Osteoblast (primary cell): ENCODE measurements at regions not wholly inside any gene's neighbourhood (a gene's known extent, or its start where the extent isn't known, plus 50 kb on each side); places are given as distances from the start of the nearest gene placed in this dataset.

Experiments used
- DNase-seq: peaks from one replicate; pipeline ENCODE4 v3.0.0; 2011; ENCODE audit warnings: low spot score, mixed read lengths; ENCODE audit not compliant: insufficient read length; ENCODE audit errors: missing footprints
- H2AFZ ChIP-seq: 2 replicates; pipeline ENCODE4 v1.6.0; 2011; ENCODE audit warnings: mild to moderate bottlenecking, low read length
- H3K27ac ChIP-seq: 2 replicates; pipeline ENCODE4 v1.5.1; 2011; ENCODE audit warnings: mild to moderate bottlenecking, low read depth, low read length, moderate library complexity
- H3K27me3 ChIP-seq: 2 replicates; pipeline ENCODE4 v1.6.0; 2012; ENCODE audit warnings: mild to moderate bottlenecking, control low read depth, inconsistent platforms, low read length, moderate library complexity; ENCODE audit not compliant: insufficient read depth
- H3K36me3 ChIP-seq: 2 replicates; pipeline ENCODE4 v1.5.1; 2011; ENCODE audit warnings: mild to moderate bottlenecking, low read length, control low read depth, moderate library complexity; ENCODE audit not compliant: insufficient read depth
- H3K4me1 ChIP-seq: 2 replicates; pipeline ENCODE4 v1.5.1; 2011; ENCODE audit warnings: mild to moderate bottlenecking, low read length, control low read depth, moderate library complexity; ENCODE audit not compliant: insufficient read depth
- H3K4me2 ChIP-seq: 2 replicates; pipeline ENCODE4 v1.6.0; 2011; ENCODE audit warnings: mild to moderate bottlenecking, low read length; ENCODE audit not compliant: insufficient read depth
- H3K4me3 ChIP-seq: fragments of 200-600 bp; sonication (generic); 3 replicates; pipeline ENCODE4 v1.5.1; 2012; ENCODE audit warnings: mild to moderate bottlenecking, low read length, inconsistent platforms; ENCODE audit not compliant: insufficient read depth
- H3K79me2 ChIP-seq: 2 replicates; pipeline ENCODE4 v1.6.0; 2012; ENCODE audit warnings: mild to moderate bottlenecking, low read length, control low read depth, inconsistent platforms; ENCODE audit not compliant: insufficient read depth
- H3K9me3 ChIP-seq: 2 replicates; pipeline ENCODE4 v1.5.1; 2011; ENCODE audit warnings: low read depth, low read length, control low read depth
- H4K20me1 ChIP-seq: 2 replicates; pipeline ENCODE4 v1.6.0; 2012; ENCODE audit warnings: mild to moderate bottlenecking, low read length, control low read depth; ENCODE audit not compliant: insufficient read depth
- TF ChIP-seq, protein P1 (sequence below): IDR thresholded peaks from 2 replicates; pipeline ENCODE4 v1.5.1; 2011; ENCODE audit warnings: mild to moderate bottlenecking, low read depth, low read length, moderate library complexity; ENCODE audit errors: extremely low read depth

DNA sequence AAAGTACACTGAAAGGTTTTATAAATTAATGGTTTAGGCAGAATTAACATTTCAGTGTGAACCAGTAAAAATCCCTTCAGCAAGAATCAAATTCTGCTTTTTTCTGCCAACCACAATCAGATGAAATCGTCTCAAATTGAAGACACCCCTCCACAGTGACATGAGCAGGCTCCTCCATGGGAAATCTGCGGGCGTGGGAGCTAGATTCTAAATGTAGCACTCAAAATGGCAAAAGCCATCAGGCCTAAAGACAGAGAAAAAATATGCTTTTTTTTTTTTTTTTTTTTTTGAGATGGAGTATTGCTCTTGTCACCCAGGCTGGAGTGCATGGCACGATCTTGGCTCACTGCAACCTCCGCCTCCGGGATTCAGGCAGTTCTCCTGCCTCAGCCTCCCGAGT lies 55.8 kb upstream of the MRPS9 start:
- Histone ChIP-seq H3K27me3 (no peaks in the 10 kb centered on the region), H3K4me2 (no peak overlapping the region), H3K4me3 (no peak overlapping the region), H3K9me3 (no peaks in the 10 kb centered on the region), H4K20me1 (no peaks in the 10 kb centered on the region), H3K27ac (no peak overlapping the region), H3K36me3 (no peaks in the 10 kb centered on the region), H3K79me2 (no peaks in the 10 kb centered on the region), H3K4me1 (no peaks in the 10 kb centered on the region), H2AFZ (no peak overlapping the region)
- DNase-seq = no peak
- TF ChIP-seq, protein P1, sequence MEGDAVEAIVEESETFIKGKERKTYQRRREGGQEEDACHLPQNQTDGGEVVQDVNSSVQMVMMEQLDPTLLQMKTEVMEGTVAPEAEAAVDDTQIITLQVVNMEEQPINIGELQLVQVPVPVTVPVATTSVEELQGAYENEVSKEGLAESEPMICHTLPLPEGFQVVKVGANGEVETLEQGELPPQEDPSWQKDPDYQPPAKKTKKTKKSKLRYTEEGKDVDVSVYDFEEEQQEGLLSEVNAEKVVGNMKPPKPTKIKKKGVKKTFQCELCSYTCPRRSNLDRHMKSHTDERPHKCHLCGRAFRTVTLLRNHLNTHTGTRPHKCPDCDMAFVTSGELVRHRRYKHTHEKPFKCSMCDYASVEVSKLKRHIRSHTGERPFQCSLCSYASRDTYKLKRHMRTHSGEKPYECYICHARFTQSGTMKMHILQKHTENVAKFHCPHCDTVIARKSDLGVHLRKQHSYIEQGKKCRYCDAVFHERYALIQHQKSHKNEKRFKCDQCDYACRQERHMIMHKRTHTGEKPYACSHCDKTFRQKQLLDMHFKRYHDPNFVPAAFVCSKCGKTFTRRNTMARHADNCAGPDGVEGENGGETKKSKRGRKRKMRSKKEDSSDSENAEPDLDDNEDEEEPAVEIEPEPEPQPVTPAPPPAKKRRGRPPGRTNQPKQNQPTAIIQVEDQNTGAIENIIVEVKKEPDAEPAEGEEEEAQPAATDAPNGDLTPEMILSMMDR = no peak
